HG03469 (cell line): ENCODE measurements at regions not wholly inside any gene's neighbourhood (a gene's known extent, or its start where the extent isn't known, plus 50 kb on each side); places are given as distances from the start of the nearest gene placed in this dataset.

ENCODE experiments used
- ATAC-seq: cut with Tn5 transposase; IDR thresholded peaks from one replicate; pipeline ENCODE4 v1.9.1; 2021; ENCODE audit warnings: mild to moderate bottlenecking, moderate library complexity, moderate number of reproducible peaks; ENCODE audit not compliant: unreplicated experiment

GRCh38 chr21:43348801-43349261, 78.1 kb downstream of the SIK1 start:
- no peak for ATAC-seq

- no peak for ATAC-seq
Measured at GRCh38 chr21:43348170-43348766, 78.7 kb downstream of the SIK1 start.

- ATAC-seq, result no peak
Measured at GRCh38 chr21:43347461-43348169, 79.3 kb downstream of the SIK1 start.

GRCh38 chr21:43346551-43346950, 80.4 kb downstream of the SIK1 start:
- ATAC-seq, result no peak

GRCh38 chr21:43345746-43346409, 81.1 kb downstream of the SIK1 start:
- ATAC-seq, result no peak

GRCh38 chr21:43345046-43345745, 81.7 kb downstream of the SIK1 start:
- ATAC-seq, result no peak

GRCh38 chr21:43343992-43344886, 82.7 kb downstream of the SIK1 start:
- ATAC-seq, result no peak

GRCh38 chr21:43343095-43343991, 83.6 kb downstream of the SIK1 start:
- ATAC-seq, result no peak

- no peak for ATAC-seq
Measured at GRCh38 chr21:43342301-43342881, 84.5 kb downstream of the SIK1 start.

GRCh38 chr21:43341378-43342161, 85.4 kb downstream of the SIK1 start:
- no peak for ATAC-seq

- ATAC-seq, result no peak
Measured at GRCh38 chr21:43340491-43341377, 86.2 kb downstream of the SIK1 start.

- no peak for ATAC-seq
Measured at GRCh38 chr21:43339668-43340067, 87.3 kb downstream of the SIK1 start.

GRCh38 chr21:43338951-43339350, 88.0 kb downstream of the SIK1 start:
- no peak for ATAC-seq

- ATAC-seq, result no peak
Measured at GRCh38 chr21:43337901-43338655, 88.9 kb downstream of the SIK1 start.

- no peak for ATAC-seq
Measured at GRCh38 chr21:43335119-43335518, 91.8 kb downstream of the SIK1 start.

GRCh38 chr21:43334214-43334958, 92.5 kb downstream of the SIK1 start:
- ATAC-seq, result no peak
